ENCODE measurements at regions not wholly inside any gene's neighbourhood (a gene's known extent, or its start where the extent isn't known, plus 50 kb on each side); places are given as distances from the start of the nearest gene placed in this dataset.

DNA sequence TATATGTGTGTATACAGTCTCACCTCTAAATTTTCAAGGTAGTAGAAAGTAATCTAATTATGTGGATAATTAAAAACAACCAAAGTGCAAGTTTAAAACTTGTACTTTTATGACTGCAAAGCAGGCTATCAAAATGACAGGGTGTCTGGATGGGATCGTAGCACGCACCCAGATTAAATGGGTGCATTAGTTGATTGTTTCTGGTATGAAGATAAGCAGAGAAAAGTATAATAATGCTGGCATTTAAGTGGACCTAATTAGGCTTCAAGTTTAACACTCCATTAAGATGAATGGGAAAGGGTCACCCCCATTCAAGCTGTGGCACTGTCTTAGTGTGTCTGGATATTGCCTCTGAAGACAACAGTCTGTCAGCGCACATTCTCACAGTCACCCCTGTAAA, 124.6 kb upstream of the ZEB2 start:
- TF ChIP-seq, protein P1, sequence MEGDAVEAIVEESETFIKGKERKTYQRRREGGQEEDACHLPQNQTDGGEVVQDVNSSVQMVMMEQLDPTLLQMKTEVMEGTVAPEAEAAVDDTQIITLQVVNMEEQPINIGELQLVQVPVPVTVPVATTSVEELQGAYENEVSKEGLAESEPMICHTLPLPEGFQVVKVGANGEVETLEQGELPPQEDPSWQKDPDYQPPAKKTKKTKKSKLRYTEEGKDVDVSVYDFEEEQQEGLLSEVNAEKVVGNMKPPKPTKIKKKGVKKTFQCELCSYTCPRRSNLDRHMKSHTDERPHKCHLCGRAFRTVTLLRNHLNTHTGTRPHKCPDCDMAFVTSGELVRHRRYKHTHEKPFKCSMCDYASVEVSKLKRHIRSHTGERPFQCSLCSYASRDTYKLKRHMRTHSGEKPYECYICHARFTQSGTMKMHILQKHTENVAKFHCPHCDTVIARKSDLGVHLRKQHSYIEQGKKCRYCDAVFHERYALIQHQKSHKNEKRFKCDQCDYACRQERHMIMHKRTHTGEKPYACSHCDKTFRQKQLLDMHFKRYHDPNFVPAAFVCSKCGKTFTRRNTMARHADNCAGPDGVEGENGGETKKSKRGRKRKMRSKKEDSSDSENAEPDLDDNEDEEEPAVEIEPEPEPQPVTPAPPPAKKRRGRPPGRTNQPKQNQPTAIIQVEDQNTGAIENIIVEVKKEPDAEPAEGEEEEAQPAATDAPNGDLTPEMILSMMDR (IDR thresholded peaks at IDR 0.05) = no peak
- TF ChIP-seq POLR2A (IDR thresholded peaks at IDR 0.05) = no peak

Measured in uterus (tissue), 2 donors.